H9 (cell line): ENCODE measurements at regions not wholly inside any gene's neighbourhood (a gene's known extent, or its start where the extent isn't known, plus 50 kb on each side); places are given as distances from the start of the nearest gene placed in this dataset.

Experiments used
- DNase-seq: peaks from one replicate; pipeline ENCODE4 v3.0.0-alpha.2; 2017
- H2AFZ ChIP-seq: one replicate; pipeline ENCODE4 v1.6.1; 2013; ENCODE audit warnings: mild to moderate bottlenecking, low read length, control low read depth, moderate library complexity
- H2AK5ac ChIP-seq: 2 replicates; pipeline ENCODE4 v1.6.1; 2013; ENCODE audit warnings: low read length, control low read depth, mixed read lengths; ENCODE audit not compliant: insufficient read length
- H2BK120ac ChIP-seq: one replicate; pipeline ENCODE4 v1.6.1; 2013; ENCODE audit warnings: low read depth, mild to moderate bottlenecking, low read length, control low read depth, inconsistent platforms; ENCODE audit not compliant: poor library complexity, severe bottlenecking
- H2BK12ac ChIP-seq: 2 replicates; pipeline ENCODE4 v1.6.1; 2013; ENCODE audit warnings: low read length, control low read depth, mixed read lengths, low read depth; ENCODE audit not compliant: insufficient read length
- H2BK15ac ChIP-seq: 2 replicates; pipeline ENCODE4 v1.6.1; 2013; ENCODE audit warnings: low read depth, low read length, control low read depth
- H2BK20ac ChIP-seq: one replicate; pipeline ENCODE4 v1.6.1; 2013; ENCODE audit warnings: low read depth, mild to moderate bottlenecking, low read length, control low read depth, inconsistent platforms; ENCODE audit not compliant: poor library complexity, severe bottlenecking
- H2BK5ac ChIP-seq: 2 replicates; pipeline ENCODE4 v1.6.1; 2013; ENCODE audit warnings: low read length, control low read depth, mixed read lengths; ENCODE audit not compliant: insufficient read length
- H3K14ac ChIP-seq: 2 replicates; pipeline ENCODE4 v1.6.1; 2013; ENCODE audit warnings: low read length, control low read depth; ENCODE audit not compliant: insufficient read depth
- H3K18ac ChIP-seq: 2 replicates; pipeline ENCODE4 v1.6.1; 2013; ENCODE audit warnings: low read depth, mild to moderate bottlenecking, mixed read lengths, low read length, control low read depth; ENCODE audit not compliant: insufficient read length
- H3K23ac ChIP-seq: 2 replicates; pipeline ENCODE4 v1.6.1; 2013; ENCODE audit warnings: low read length, control low read depth, mixed read lengths, low read depth; ENCODE audit not compliant: insufficient read length
- H3K23me2 ChIP-seq: 2 replicates; pipeline ENCODE4 v1.6.1; 2013; ENCODE audit warnings: low read depth, mild to moderate bottlenecking, mixed read lengths, low read length, control low read depth; ENCODE audit not compliant: insufficient read length, poor library complexity, severe bottlenecking
- H3K27ac ChIP-seq: 2 replicates; pipeline ENCODE4 v1.5.1; 2013; ENCODE audit warnings: low read length, control low read depth, mixed read lengths, low read depth; ENCODE audit not compliant: insufficient read length
- H3K27me3 ChIP-seq: 2 replicates; pipeline ENCODE4 v1.6.1; 2013; ENCODE audit warnings: low read length, control low read depth, inconsistent platforms; ENCODE audit not compliant: insufficient read depth
- H3K4ac ChIP-seq: 2 replicates; pipeline ENCODE4 v1.6.1; 2013; ENCODE audit warnings: low read depth, mild to moderate bottlenecking, control low read depth, inconsistent platforms, low read length, moderate library complexity
- H3K4me1 ChIP-seq: 2 replicates; pipeline ENCODE4 v1.6.1; 2013; ENCODE audit warnings: low read length, control low read depth, inconsistent platforms; ENCODE audit not compliant: insufficient read depth
- H3K4me2 ChIP-seq: 2 replicates; pipeline ENCODE4 v1.6.1; 2013; ENCODE audit warnings: low read length, control low read depth, mixed read lengths; ENCODE audit not compliant: insufficient read length, insufficient read depth
- H3K56ac ChIP-seq: 2 replicates; pipeline ENCODE4 v1.6.1; 2013; ENCODE audit warnings: low read depth, mild to moderate bottlenecking, mixed read lengths, low read length, control low read depth; ENCODE audit not compliant: insufficient read length
- H3K79me1 ChIP-seq: 2 replicates; pipeline ENCODE4 v1.6.1; 2013; ENCODE audit warnings: low read depth, mild to moderate bottlenecking, moderate library complexity, low read length, control low read depth, inconsistent platforms; ENCODE audit not compliant: insufficient read depth, poor library complexity, severe bottlenecking
- H3K79me2 ChIP-seq: 2 replicates; pipeline ENCODE4 v1.6.1; 2013; ENCODE audit warnings: low read length, control low read depth, inconsistent platforms; ENCODE audit not compliant: insufficient read depth
- H3K9ac ChIP-seq: 2 replicates; pipeline ENCODE4 v1.6.1; 2013; ENCODE audit warnings: low read length, control low read depth, mixed read lengths; ENCODE audit not compliant: insufficient read length; ENCODE audit errors: extremely low read depth
- H3K9me3 ChIP-seq: one replicate; pipeline ENCODE4 v1.6.1; 2013; ENCODE audit warnings: low read depth, low read length, inconsistent platforms; ENCODE audit not compliant: control insufficient read depth
- H3T11ph ChIP-seq: one replicate; pipeline ENCODE4 v1.6.1; 2013; ENCODE audit warnings: mild to moderate bottlenecking, low read length, control low read depth, inconsistent platforms
- H4K20me1 ChIP-seq: one replicate; pipeline ENCODE4 v1.6.1; 2013; ENCODE audit not compliant: control insufficient read depth, insufficient read length, insufficient read depth
- H4K5ac ChIP-seq: 2 replicates; pipeline ENCODE4 v1.6.1; 2013; ENCODE audit warnings: low read depth, mild to moderate bottlenecking, mixed read lengths, low read length, control low read depth; ENCODE audit not compliant: insufficient read length
- H4K8ac ChIP-seq: replicated peaks from 2 replicates; pipeline ENCODE4 v1.6.1; 2013; ENCODE audit warnings: low read length, control low read depth, mixed read lengths, low read depth; ENCODE audit not compliant: insufficient read length
- H4K91ac ChIP-seq: 2 replicates; pipeline ENCODE4 v1.6.1; 2013; ENCODE audit warnings: low read depth, mild to moderate bottlenecking, moderate library complexity, mixed read lengths, low read length, control low read depth; ENCODE audit not compliant: insufficient read length
- H3K27ac Mint-ChIP-seq, 3 experiments: 2 replicates in 2 of 3; 3 replicates in 1 of 3; pipeline ENCODE4 v1.8.0; 2020 to 2021; ENCODE audit warnings: mixed read lengths in 3 of 3, mild to moderate bottlenecking in 1 of 3, moderate library complexity in 1 of 3
- H3K27me3 Mint-ChIP-seq: 2 replicates; pipeline ENCODE4 v1.8.0; 2021; ENCODE audit warnings: low read depth, mild to moderate bottlenecking, moderate library complexity, mixed read lengths
- H3K36me3 Mint-ChIP-seq, 3 experiments: 2 replicates in 2 of 3; 3 replicates in 1 of 3; pipeline ENCODE4 v1.8.0; 2020 to 2021; ENCODE audit warnings: low read depth in 3 of 3, mixed read lengths in 3 of 3; ENCODE audit not compliant: insufficient read depth in 1 of 3
- H3K4me1 Mint-ChIP-seq, 2 experiments: 2 replicates each; pipeline ENCODE4 v1.8.0; 2020; ENCODE audit warnings: mixed read lengths in 2 of 2
- H3K4me3 Mint-ChIP-seq, 2 experiments: 2 replicates in 1 of 2; 3 replicates in 1 of 2; pipeline ENCODE4 v1.8.0; 2020 to 2021; ENCODE audit warnings: mild to moderate bottlenecking in 2 of 2, mixed read lengths in 2 of 2, moderate library complexity in 1 of 2
- H3K9me3 Mint-ChIP-seq, 2 experiments: 2 replicates in 1 of 2; 3 replicates in 1 of 2; pipeline ENCODE4 v1.8.0; 2020; ENCODE audit warnings: mild to moderate bottlenecking in 2 of 2, mixed read lengths in 2 of 2, moderate library complexity in 1 of 2
- CTCF ChIP-seq: fragments of 200-600 bp; sonication (generic); conservative IDR thresholded peaks from 3 replicates; pipeline ENCODE4 v1.8.0; 2021; ENCODE audit warnings: antibody characterized with exemption, mild to moderate bottlenecking
- WGBS: extraction: QIAGEN DNeasy Blood & Tissue Kit; methylation state at CpG from one replicate; pipeline ENCODE4 v1.1.7; 2013; ENCODE audit warnings: missing lambda C conversion rate, low lambda C conversion rate, mixed read lengths; ENCODE audit not compliant: insufficient read length; ENCODE audit errors: extremely low coverage; 5-methylcytosine and 5-hydroxymethylcytosine counted together

GRCh38 chr5:98638111-98638510 is 135.4 kb upstream of the RGMB start:
- DNase-seq = no peak
- Histone ChIP-seq H3K23me2 (no peaks in the 10 kb centered on the region), H4K8ac (no peak overlapping the region), H2BK20ac (no peak overlapping the region), H3K9me3 (no peaks in the 10 kb centered on the region), H3K27ac (no peak overlapping the region), H4K20me1 (no peaks in the 10 kb centered on the region), H2BK5ac (no peak overlapping the region), H3K79me2 (no peaks in the 10 kb centered on the region), H2AFZ (no peak overlapping the region), H3K27me3 (no peaks in the 10 kb centered on the region), H3K4ac (no peak overlapping the region), H4K91ac (no peak overlapping the region), H3K23ac (no peak overlapping the region), H3K79me1 (no peaks in the 10 kb centered on the region), H2BK120ac (no peak overlapping the region), H3K18ac (no peak overlapping the region), H3K4me2 (no peak overlapping the region), H3K4me1 (peaks cover 2% of the 10 kb centered on the region; the same call in 1 of the 2 replicates), H2BK15ac (no peak overlapping the region), H3K56ac (no peak overlapping the region), H4K5ac (no peak overlapping the region), H3K14ac (no peak overlapping the region), H3K9ac (no peak overlapping the region), H2BK12ac (no peak overlapping the region), H2AK5ac (no peak overlapping the region), H3T11ph (no peak overlapping the region)
- H3K27ac Mint-ChIP-seq = 0 out of 7 replicates have a peak overlapping the region, but pooled peaks of 1 of the 3 experiments have one; percentile 65
- no peaks in the 10 kb centered on the region for H3K9me3 Mint-ChIP-seq
- H3K4me3 Mint-ChIP-seq = no peak overlapping the region
- no peaks in the 10 kb centered on the region for H3K36me3 Mint-ChIP-seq
- H3K4me1 Mint-ChIP-seq = peaks cover 35% of the 10 kb centered on the region in 2 experiments
- H3K27me3 Mint-ChIP-seq = no peaks in the 10 kb centered on the region
- TF ChIP-seq CTCF = no peak
- whole genome bisulfite sequencing = no CpG with 5 or more reads among the region's 2 CpGs
